A673 (cell line): ENCODE measurements at regions not wholly inside any gene's neighbourhood (a gene's known extent, or its start where the extent isn't known, plus 50 kb on each side); places are given as distances from the start of the nearest gene placed in this dataset.
A peak's percentile ranks its signal among the peaks of the same experiment; 100 is the strongest.

Experiments used
- BruUV-seq: library from RNA; stranded (reverse); fragments of 400-500 nt; replicated peaks from 2 replicates; lab custom pipeline; 2021; lab: Mats Ljungman, UMichigan
- CTCF ChIA-PET: fragments of 300-600 bp; sonication (Branson Sonifier 250); formaldehyde crosslinking; loops from one replicate; lab custom pipeline; 2022; ENCODE audit warnings: antibody characterized with exemption; lab: Charles Lee
- POLR2A ChIA-PET: fragments of 300-600 bp; sonication (Branson Sonifier 250); formaldehyde crosslinking; loops from one replicate; lab custom pipeline; 2022; ENCODE audit warnings: antibody characterized with exemption; ENCODE audit not compliant: low non-redundant PET; lab: Charles Lee
- DNase-seq: peaks from one replicate; pipeline ENCODE4 v3.0.0-alpha.2; 2015; ENCODE audit warnings: low spot score
- H3K27ac ChIP-seq: fragments of 200-600 bp; sonication (generic); 2 replicates; pipeline ENCODE4 v1.5.1; 2016; ENCODE audit warnings: mixed run types, low read depth, mild to moderate bottlenecking, mixed read lengths, antibody characterized with exemption, low read length; ENCODE audit not compliant: poor library complexity, severe bottlenecking
- H3K27me3 ChIP-seq: fragments of 200-600 bp; sonication (generic); replicated peaks from 2 replicates; pipeline ENCODE4 v1.6.1; 2017; ENCODE audit warnings: mixed run types, low read depth, mild to moderate bottlenecking, mixed read lengths, antibody characterized with exemption, low read length; ENCODE audit not compliant: insufficient read depth, poor library complexity
- H3K36me3 ChIP-seq: fragments of 200-600 bp; sonication (generic); 2 replicates; pipeline ENCODE4 v1.6.1; 2016; ENCODE audit warnings: mixed run types, mild to moderate bottlenecking, mixed read lengths, antibody characterized with exemption, low read length; ENCODE audit not compliant: insufficient read depth, poor library complexity, severe bottlenecking
- H3K4me1 ChIP-seq: fragments of 200-600 bp; sonication (generic); 2 replicates; pipeline ENCODE4 v1.6.1; 2017; ENCODE audit warnings: mixed run types, mild to moderate bottlenecking, mixed read lengths, antibody characterized with exemption, low read length; ENCODE audit not compliant: insufficient read depth, poor library complexity, severe bottlenecking
- H3K4me3 ChIP-seq: fragments of 200-600 bp; sonication (generic); 2 replicates; pipeline ENCODE4 v1.5.1; 2016; ENCODE audit warnings: low read depth, mixed run types, mild to moderate bottlenecking, mixed read lengths, low read length; ENCODE audit not compliant: poor library complexity, severe bottlenecking
- H3K9me3 ChIP-seq: fragments of 200-600 bp; sonication (generic); 2 replicates; pipeline ENCODE4 v1.6.1; 2016; ENCODE audit warnings: mixed run types, low read depth, mild to moderate bottlenecking, mixed read lengths, antibody characterized with exemption, low read length; ENCODE audit not compliant: poor library complexity, severe bottlenecking
- EZH2 ChIP-seq: fragments of 200-600 bp; sonication (generic); IDR thresholded peaks from 2 replicates; pipeline ENCODE4 v1.6.1; 2017; ENCODE audit warnings: borderline replicate concordance, low read depth, mild to moderate bottlenecking, mixed read lengths, antibody characterized with exemption, low read length; ENCODE audit not compliant: poor library complexity, severe bottlenecking
- intact Hi-C: fragments of 100-400 bp; cut with micrococcal nuclease; formaldehyde crosslinking; loops from one replicate; pipeline ENCODE4 v1.10.0; 2022; ENCODE audit not compliant: unreplicated experiment
- TF ChIP-seq, protein P1 (sequence below): fragments of 300-800, 200-600 bp; sonication (generic); conservative IDR thresholded peaks from 2 replicates; pipeline ENCODE4 v1.5.1; 2017; ENCODE audit warnings: low read depth, mild to moderate bottlenecking, antibody characterized with exemption, low read length, moderate library complexity, mixed read lengths

DNA sequence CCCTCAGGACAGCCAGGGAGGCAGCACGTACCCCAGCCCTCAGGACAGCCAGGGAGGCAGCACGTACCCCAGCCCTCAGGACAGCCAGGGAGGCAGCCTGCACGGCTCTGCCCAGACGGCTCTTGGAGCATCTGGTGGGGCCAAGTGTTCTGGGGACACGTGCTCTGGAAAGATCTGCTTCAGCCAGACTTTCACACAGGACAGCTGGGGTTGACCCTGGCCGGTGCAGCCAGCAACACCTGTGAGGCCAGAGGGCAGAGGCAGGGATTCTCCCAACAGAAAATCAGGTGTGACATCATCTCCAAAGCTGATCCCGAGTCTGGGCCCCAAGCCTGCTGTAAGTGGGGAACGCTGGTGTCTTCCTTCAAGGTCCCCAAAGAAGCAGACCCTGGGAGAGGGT, 55.5 kb upstream of the SLCO4A1 start:
- no peaks in the 10 kb centered on the region for H3K9me3 ChIP-seq
- H3K36me3 ChIP-seq: no peaks in the 10 kb centered on the region
- TF ChIP-seq, protein P1, sequence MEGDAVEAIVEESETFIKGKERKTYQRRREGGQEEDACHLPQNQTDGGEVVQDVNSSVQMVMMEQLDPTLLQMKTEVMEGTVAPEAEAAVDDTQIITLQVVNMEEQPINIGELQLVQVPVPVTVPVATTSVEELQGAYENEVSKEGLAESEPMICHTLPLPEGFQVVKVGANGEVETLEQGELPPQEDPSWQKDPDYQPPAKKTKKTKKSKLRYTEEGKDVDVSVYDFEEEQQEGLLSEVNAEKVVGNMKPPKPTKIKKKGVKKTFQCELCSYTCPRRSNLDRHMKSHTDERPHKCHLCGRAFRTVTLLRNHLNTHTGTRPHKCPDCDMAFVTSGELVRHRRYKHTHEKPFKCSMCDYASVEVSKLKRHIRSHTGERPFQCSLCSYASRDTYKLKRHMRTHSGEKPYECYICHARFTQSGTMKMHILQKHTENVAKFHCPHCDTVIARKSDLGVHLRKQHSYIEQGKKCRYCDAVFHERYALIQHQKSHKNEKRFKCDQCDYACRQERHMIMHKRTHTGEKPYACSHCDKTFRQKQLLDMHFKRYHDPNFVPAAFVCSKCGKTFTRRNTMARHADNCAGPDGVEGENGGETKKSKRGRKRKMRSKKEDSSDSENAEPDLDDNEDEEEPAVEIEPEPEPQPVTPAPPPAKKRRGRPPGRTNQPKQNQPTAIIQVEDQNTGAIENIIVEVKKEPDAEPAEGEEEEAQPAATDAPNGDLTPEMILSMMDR: no peak
- no peak for TF ChIP-seq EZH2
- ChIA-PET CTCF (no interaction called here), POLR2A (interaction anchor here (0.6 kb wide), 1 partner anchor 28 kb away, joined by 3 read pairs; no protein-coding TSS in a partner anchor)
- BruUV-seq: no TSS peak
- no peak overlapping the region for H3K4me3 ChIP-seq
- H3K27ac ChIP-seq: no peak overlapping the region
- H3K4me1 ChIP-seq: no peaks in the 10 kb centered on the region
- H3K27me3 ChIP-seq: peaks cover 30% of the 10 kb centered on the region
- DNase-seq: no peak
- intact Hi-C loops: no loop called here

DNA sequence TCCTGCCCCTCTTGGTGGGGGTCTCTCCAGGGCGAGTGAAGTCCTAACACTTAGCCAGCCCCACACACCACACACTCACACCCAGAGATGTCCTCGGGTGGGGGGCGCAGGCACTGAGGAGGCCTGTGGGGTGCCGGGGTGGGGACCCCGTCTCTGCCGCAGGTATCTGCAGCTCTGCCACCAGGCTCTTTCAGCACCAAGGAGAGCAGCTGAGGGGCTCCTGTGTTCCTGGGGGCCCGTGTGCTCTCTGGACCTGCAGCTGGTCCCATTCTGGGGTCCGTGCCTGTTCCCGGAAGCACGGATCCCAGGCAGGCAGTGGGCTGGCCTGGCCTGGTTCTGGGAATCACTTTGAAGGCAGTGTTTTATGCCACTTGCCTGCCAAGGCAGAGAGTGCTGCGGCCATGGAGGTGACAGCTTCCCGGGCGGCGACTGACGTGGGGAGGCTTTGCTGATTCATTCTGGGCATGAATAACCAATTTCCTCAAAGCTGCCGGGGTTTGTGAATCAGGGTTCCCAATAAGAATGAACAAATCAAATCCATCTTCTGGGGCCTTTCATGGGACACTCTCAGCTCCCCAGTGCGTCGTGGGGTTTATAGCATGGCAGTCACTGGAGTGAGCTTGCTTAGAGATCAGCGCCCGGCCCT, 54.4 kb upstream of the SLCO4A1 start:
- Histone ChIP-seq H3K27me3 (peaks cover 21% of the 10 kb centered on the region), H3K4me3 (no peak overlapping the region), H3K9me3 (no peaks in the 10 kb centered on the region), H3K36me3 (no peaks in the 10 kb centered on the region), H3K27ac (no peak overlapping the region), H3K4me1 (no peaks in the 10 kb centered on the region)
- ChIA-PET POLR2A (no interaction called here), CTCF (no interaction called here)
- intact Hi-C loops: no loop called here
- TF ChIP-seq, protein P1: no peak
- DNase-seq: peak; percentile 39
- no TSS peak for BruUV-seq

DNA sequence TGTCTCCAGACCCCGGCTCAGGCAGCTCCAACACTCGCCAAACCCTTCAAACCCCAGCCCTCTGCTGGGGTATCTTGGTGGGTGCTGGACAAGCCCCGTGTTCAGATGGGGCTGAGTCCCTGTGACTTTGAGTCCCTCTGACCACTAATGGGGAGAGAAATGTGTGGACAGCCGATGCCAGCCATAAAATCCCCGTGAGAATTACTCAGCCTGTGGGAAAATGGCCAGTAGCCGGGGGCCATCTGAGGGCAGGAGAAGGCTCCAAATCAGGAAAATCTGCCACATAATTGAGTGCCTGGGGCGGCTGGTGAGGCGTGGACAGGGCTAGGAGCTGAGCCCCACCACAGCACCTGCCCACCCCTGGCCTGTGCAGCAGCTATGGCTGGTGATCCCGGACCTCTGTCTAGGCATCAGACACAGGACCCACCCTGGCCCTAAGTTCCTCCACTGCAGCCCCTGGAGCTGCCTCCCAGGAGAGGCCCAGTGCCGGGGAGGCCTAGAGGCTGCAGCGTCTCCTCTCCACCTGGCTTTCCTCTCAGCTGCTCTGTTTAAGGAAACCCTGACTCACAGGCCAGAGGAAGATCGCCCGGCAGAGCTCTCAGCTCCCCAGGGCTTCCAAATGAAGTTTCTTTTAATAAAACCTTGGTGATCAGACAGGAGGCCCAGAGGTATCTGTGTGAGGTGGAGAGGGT, 53.7 kb upstream of the SLCO4A1 start:
- Histone ChIP-seq H3K27me3 (peaks cover 18% of the 10 kb centered on the region), H3K4me3 (no peak overlapping the region), H3K36me3 (no peaks in the 10 kb centered on the region), H3K9me3 (no peaks in the 10 kb centered on the region), H3K27ac (no peak overlapping the region), H3K4me1 (no peaks in the 10 kb centered on the region)
- no peak for DNase-seq
- BruUV-seq: no TSS peak
- ChIA-PET CTCF (no interaction called here), POLR2A (no interaction called here)
- intact Hi-C loops: no loop called here
- TF ChIP-seq EZH2: no peak
- TF ChIP-seq, protein P1: no peak
